Keratinocyte (primary cell): ENCODE measurements at regions not wholly inside any gene's neighbourhood (a gene's known extent, or its start where the extent isn't known, plus 50 kb on each side); places are given as distances from the start of the nearest gene placed in this dataset.

ENCODE experiments used
- EZH2 ChIP-seq: IDR thresholded peaks from one replicate; pipeline ENCODE4 v1.6.1; 2012; ENCODE audit warnings: inconsistent platforms, mild to moderate bottlenecking, low read length, moderate library complexity
- TF ChIP-seq, protein P1 (sequence below), 3 experiments: IDR thresholded peaks in 1 of 3; conservative IDR thresholded peaks in 1 of 3; optimal IDR thresholded peaks in 1 of 3; 2 replicates in 2 of 3; 3 replicates in 1 of 3; pipeline versions ENCODE3 to v1.5.1; 2011; ENCODE audit warnings: low read length in 3 of 3, mild to moderate bottlenecking in 3 of 3, moderate library complexity in 2 of 3, control low read depth in 1 of 3, inconsistent platforms in 1 of 3; ENCODE audit not compliant: insufficient read depth in 2 of 3; ENCODE audit errors: extremely low read depth in 1 of 3

DNA sequence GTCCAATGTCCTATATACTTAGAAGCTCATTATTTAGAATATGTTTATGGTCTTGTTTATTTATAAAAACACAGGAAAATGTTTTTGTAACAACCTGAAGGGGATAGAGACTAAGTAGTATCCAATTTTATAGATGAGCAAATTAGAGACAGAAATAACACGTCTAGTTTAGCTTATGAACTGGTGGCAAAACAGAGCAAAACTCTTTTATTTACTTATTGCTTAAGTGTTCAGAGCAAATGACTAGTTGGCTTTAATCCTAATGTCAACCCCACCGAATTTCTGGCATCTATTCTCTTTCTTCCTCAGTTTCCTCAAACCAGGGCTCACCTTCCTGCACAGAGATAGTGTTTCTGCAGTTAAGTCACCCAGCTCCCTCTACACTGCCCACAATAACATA is 792.8 kb downstream of the REEP3 start:
- TF ChIP-seq, protein P1, sequence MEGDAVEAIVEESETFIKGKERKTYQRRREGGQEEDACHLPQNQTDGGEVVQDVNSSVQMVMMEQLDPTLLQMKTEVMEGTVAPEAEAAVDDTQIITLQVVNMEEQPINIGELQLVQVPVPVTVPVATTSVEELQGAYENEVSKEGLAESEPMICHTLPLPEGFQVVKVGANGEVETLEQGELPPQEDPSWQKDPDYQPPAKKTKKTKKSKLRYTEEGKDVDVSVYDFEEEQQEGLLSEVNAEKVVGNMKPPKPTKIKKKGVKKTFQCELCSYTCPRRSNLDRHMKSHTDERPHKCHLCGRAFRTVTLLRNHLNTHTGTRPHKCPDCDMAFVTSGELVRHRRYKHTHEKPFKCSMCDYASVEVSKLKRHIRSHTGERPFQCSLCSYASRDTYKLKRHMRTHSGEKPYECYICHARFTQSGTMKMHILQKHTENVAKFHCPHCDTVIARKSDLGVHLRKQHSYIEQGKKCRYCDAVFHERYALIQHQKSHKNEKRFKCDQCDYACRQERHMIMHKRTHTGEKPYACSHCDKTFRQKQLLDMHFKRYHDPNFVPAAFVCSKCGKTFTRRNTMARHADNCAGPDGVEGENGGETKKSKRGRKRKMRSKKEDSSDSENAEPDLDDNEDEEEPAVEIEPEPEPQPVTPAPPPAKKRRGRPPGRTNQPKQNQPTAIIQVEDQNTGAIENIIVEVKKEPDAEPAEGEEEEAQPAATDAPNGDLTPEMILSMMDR (optimal IDR thresholded peaks at IDR 0.05 in 1 of 3, IDR thresholded peaks at IDR 0.05 in 1 of 3, conservative IDR thresholded peaks at IDR 0.05 in 1 of 3; ENCODE audit: extremely low read depth in 1 of 3, insufficient read depth in 2 of 3, low read length in 3 of 3): no peak
- no peak for TF ChIP-seq EZH2
